GM18508 (cell line): ENCODE measurements at regions not wholly inside any gene's neighbourhood (a gene's known extent, or its start where the extent isn't known, plus 50 kb on each side); places are given as distances from the start of the nearest gene placed in this dataset.
"Not testable (repeated sequence)": the region's sequence is repeated elsewhere in the genome, so short reads cannot be mapped to it uniquely, and the experiment has no call there.

Experiments used
- ATAC-seq: cut with Tn5 transposase; IDR thresholded peaks from one replicate; pipeline ENCODE4 v1.9.1; 2021; ENCODE audit warnings: moderate number of reproducible peaks; ENCODE audit not compliant: insufficient read depth, unreplicated experiment

DNA sequence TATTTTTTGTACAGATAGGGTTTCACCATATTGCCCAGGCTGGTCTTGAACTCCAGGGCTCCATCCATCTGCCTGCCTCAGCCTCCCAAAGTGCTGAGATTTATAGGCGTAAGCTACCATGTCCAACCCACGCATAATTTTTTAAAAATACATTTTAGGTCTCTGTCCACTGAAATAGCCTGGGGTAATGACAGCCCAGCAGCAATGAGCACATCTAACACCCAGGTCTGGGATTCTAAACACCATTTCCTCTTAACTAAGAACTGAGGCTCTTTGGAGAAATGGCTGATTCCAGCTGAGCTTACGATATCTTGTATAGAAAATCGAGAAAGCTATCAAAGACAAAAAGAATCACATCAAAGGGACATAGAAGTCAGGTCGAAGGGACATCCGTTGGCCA is 245.3 kb downstream of the PARN start:
- ATAC-seq: no peak

DNA sequence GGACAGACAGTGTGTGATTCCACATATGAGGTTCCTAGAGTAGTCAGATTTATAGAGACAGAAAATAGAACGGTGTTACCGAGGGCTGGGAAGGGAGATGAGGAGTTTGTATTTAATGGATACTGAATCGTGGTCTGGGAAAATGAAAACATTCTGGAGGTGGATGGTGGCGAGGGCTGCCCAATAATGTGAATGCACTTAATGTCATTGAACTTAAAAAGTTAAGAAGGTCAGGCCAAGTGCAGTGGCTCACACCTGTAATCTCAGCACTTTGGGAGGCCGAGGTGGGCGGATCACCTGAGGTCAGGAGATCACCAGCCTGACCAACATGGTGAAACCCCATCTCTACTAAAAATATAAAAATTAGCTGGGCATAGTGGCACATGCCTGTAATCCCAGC is 246.2 kb downstream of the PARN start:
- not testable (repeated sequence) for ATAC-seq

DNA sequence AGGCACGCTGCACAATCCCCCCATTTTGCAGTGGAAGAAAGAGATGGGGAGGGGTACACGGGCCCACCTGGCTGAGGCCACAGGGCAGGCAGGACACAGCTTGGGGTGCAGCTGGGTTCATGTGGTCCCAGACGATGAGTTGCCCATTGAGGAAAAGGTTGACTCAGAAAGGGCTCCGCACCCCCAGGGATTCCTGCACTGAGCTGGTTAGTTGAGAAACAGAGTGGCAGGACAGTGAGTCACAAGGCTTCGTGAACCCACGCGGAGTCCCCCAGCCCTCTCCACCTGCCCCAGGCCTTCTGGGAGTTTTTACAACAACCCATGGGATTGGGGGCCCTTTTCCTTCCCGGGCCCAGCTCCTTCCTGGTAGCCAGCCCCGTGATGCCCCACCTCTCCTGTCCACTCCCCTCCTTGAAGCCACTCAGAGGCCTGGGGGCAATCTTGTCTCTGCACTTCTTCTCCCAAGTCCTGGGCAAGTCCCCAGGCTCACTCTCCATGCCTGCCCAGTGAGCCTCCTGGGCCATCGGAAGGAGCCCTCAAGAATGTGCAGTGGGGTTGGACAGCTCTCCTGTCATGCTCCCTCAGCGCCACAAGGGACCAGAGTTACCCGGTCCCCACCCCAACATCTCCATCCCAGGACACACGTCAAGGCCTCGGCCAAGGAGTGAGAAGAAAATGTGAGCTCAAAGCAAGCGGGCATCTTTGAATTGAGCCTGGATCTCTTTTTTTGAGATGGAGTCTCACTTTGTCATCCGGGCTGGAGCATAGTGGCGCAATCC is 251.2 kb downstream of the PARN start:
- no peak for ATAC-seq

DNA sequence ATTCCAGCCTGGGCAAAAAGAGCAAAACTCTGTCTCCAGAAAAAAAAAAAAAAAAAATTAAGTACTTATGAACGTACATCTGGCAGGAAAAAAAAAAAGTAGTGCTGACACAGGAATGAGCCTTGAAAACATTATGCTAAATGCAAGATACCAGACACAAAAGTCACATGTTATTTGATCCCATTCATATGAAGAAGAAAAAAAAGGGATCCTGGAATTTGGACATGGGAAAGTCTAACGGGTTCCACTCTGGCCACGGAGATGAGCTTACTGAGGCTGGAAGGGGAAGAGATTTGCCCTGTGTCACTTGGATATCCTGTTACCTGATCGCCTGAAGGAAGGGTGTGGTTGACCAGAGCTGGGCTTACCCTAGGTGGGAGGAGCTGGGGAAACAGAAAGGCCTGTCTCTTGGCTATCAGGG is 251.9 kb downstream of the PARN start:
- no peak for ATAC-seq

DNA sequence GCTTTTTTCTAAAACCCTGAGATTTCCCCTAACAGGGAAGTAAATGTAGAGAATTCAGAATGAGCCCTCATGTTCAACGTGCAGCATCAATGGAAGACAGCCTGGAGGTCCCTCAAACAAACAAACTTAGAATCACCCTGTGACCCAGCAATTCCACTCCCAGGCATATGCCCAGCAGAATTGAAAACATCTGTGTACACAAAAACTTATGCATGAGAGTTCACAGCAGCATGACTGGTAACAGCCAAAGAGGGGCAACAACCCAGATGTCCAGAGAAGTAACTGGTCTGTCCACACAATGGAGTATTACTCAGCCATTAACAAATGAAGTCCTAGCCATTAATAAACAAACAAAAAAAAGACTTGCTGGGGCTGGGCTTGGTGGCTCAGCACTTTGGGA is 252.7 kb downstream of the PARN start:
- no peak for ATAC-seq

DNA sequence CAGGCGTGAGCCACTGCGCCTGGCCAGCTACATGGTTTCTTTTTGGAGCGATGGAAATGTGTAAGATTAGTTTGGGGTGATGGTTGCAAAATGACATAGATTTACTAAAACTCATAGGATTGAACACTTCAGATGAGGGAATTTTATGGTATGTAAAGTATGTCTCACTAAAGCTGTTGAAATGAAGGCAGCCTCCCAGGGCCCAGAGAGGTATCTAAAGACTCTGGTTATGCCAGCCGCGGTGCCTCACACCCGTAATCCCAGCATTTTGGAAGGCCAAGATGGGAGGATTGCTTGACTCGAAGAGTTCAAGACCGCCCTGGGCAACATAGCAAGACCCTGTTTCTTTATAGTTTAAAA is 254.9 kb downstream of the PARN start:
- ATAC-seq: no peak

DNA sequence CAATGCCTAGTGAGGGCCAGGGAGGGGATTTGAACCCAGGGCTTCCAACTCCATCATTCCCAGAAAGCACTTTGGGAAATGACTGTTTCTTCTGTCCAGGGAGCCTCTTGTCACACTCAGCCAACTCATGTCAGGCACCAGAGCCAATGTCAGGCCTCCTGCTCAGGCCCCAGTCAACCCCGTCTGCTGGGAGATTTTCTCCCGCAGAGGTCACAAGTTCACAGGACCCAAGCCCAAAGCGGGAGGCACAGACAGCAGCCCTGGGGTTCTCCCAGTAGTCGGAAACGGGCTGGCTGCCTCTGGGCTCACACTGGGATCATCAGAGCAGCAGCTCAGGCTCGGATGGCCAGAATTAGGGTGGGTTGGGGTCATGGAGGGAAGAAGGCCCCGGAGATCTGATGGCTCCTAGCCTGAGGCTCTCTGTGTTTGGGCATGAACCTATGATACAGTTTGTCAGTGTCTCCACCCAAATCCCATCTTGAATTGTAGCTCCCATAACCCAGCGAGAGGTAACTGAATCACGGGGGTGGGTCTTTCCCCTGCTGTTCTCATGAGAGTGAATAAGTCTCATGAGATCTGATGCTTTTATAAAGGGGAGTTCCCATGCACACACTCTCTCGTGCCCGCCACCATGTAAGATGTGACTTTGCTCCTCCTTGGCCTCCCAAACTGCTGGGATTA is 255.5 kb downstream of the PARN start:
- ATAC-seq: no peak

DNA sequence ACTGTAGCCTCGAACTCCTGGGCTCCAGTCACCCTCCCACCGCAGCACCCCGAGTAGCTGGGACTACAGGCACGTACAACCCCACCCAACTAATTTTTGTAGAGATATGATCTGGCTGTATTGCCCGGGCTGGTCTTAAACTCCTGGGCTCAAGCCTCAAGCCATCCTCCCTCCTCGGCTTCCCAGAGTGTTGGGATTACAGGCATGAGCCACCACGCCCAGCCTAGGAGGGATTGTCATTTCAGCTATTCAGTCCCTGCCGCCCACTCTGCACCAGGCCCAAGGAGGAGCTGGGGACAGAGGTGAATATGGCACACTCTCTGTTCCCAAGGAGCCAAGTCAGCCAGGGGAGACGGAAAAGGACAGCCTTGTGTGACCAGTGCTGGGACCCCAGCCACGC is 256.2 kb downstream of the PARN start:
- no peak for ATAC-seq

DNA sequence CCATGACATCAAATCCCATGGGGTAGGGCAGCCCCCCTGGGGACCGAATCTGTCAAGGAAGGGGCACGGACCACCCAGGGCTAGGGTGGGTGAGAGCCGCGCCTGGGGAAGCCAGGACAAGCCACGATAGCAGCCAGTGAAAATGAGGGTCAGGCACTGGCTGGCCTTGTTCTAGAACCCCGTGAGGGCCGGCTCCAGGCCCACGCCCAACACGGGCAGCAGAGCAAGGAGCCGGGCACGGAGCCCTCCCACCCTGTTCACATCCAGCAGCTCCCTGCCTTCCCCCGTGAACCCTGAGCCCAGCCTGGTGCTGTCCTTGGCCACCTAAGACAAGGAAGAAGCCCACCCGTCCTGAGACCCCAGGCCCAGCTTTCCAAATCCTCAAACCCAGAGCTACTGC is 256.7 kb downstream of the PARN start:
- no peak for ATAC-seq

DNA sequence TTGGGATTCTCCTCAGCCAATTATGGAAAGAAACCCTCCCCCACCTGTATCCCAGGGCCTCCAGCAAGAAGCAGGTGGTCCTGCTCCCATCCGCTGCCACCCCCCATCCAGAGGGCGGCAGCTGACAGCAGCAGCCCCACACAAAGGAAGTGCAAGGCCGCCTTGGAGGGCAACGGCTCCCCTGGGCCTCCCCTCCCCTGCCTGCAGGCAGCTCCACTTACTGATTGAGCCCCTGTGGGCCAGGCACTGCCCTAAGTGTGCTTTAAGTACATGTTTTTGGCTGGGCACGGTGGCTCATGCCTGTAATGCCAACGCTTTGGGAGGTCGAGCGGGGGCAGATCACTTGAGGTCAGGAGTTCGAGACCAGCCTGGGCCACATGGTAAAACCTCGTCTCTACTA is 257.6 kb downstream of the PARN start:
- no peak for ATAC-seq

DNA sequence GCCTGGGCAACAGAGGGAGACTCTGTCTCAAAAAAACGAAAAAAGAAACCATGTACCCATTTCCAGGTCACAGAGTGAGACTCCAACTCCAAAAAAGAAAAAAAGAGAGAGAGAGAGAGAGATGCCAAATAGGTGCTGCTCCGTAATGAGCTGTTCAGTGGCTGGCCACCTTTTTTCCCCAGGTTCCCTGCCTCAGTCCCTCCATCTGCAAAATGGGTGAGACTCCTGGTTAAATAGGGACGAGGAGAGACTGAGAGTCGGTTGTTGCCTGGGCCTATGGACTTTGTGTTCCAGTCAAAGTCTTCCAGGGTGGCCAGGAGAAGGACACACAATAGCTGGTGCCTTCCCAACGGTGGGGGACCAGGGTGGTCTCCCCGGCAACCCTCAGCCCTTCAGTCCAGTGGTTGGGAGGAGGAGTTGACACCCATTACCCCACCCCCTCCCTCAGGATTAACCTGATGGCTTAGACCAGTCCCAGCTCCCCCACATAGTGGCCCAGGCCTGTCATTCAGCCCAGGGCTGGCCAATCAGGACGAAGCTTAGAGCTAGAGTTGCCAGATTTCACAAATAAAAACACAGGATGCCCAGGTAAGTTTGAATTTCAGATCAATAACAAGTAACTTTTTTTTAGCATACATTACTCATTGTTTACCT is 258.2 kb downstream of the PARN start:
- no peak for ATAC-seq

DNA sequence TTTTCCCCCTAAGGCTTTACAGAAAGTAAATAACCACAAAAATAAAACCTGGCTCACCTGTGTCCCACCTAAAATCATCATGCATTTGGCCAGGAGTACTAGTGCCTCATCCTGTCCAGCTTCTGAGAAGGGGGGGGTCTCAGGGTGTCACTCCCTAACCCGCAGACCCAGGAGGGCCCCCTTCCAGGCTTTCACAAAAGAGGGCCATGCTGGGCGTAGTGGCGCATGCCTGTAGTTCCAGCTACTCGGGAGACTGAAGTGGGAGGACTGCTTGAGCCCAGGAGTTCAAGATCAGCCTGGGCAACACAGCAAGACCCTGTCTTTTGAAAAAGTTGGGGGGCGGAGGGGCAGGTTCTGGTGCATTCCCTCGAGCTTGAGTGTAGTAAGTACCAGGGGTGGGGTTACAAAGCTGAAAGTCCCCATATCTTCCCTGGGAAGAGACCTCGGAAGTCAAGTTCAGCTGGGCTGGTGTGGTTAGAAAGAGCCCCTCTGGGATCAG is 259.3 kb downstream of the PARN start:
- ATAC-seq: no peak

DNA sequence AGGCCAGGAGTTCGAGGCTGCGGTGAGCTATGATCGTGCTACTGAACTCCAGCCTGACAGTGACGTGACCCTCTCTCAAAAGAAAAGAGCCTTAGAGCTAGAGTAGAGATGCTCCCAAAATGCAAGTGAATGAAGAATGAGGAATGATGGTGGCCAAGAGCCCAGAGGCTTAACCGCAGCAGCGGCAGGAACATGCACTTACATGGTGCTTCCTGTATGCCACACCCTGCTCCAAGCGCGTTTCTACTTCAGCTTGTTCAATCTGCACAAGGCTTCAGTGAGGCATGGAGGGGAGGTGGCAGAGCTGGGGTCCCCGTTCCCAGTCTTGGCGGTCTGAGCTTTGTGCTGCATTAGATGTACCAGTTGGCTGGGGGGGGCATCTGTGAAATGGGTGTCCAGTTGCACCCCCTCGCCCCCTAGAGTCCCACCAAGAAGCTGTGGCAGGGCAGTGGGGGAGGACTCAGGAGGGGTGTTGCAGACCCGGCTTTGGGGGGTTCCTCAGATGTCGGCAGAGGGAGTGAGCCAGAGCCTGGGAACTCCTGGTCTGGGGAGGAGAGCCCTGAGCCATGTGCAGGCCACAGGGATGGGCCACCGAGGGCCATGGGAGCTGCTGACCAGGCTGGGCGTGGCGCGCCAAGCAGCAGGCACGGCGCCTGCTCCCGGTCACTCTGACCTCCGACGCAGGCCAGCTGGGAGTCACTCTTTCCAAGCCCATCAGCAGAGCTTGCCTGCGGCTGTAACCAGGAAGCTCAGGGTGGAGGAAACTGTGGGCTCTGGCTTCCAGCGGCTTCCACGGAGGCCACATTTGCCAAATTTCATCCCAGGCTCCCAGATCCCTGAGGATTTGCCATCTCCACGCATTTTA is 260.1 kb downstream of the PARN start:
- no peak for ATAC-seq

DNA sequence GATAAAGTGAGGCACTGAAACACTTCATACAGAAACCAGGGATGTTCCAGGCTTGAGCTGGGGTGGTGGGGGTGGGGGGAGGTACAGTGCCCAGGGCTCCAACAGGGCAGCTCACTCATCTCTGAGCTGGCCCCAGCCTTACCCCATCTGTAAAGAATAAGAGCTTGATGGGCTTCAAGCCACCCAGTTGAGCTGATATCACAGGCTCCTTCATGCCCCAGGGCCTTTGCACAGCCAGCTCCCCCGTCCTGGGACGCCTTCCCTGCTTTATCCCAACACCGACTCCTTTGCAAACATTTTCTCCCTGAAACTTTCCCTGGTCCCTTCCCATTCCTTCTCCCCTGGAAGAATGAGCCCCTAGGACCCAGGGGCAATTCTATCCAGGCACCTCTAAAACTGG is 261.7 kb downstream of the PARN start:
- ATAC-seq: no peak

DNA sequence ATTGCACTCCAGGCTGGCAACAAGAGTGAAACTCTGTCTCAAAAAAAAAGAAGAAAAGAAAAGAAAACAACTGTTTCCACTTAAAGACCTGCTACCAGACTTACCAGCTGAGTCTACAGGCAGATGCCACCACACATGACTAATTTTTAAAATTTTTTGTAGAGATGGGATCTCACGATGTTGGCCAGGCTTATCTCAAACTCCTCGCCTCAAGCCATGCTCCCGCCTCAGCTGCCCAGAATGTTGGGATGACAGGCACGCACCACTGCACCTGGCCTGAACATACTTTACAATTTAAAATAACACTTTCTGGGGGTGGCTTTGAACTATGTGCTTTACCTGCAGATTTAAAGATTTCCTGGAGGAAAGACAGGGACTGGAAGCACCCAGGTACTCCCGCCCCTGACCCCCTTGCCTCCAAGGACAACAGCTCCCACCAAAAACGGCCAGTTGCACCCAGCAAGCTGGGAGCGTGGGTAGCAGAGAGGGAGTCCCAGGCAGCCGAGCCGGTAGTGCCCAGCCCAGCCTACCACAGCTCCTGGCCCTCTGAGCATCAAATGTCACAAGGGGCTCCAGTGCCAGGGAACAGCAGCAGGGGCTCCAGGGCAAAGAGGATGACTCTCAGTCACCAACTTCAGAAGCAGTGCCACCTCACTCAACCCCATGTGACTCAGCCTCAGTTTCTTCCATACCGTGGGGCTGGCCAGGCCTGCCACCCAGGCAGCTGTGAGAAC is 262.9 kb downstream of the PARN start:
- ATAC-seq: no peak

DNA sequence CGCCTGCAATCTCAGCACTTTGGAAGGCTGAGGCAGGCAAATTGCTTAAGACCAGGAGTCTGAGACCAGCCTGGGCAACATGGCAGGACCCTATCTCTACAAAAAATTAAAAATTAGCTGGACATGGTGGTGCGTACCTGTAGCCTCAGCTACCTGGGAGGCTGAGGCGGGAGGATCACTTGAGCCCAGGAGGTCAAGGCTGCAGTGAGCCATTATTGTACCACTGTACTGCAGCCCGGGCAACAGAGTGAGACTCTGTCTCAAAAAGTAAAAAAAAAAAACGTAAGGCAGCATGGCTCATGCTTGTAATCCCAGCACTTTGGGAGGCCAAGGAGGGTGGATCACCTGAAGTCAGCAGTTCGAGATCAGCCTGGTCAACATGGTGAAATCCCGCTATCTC is 263.6 kb downstream of the PARN start:
- no peak for ATAC-seq

DNA sequence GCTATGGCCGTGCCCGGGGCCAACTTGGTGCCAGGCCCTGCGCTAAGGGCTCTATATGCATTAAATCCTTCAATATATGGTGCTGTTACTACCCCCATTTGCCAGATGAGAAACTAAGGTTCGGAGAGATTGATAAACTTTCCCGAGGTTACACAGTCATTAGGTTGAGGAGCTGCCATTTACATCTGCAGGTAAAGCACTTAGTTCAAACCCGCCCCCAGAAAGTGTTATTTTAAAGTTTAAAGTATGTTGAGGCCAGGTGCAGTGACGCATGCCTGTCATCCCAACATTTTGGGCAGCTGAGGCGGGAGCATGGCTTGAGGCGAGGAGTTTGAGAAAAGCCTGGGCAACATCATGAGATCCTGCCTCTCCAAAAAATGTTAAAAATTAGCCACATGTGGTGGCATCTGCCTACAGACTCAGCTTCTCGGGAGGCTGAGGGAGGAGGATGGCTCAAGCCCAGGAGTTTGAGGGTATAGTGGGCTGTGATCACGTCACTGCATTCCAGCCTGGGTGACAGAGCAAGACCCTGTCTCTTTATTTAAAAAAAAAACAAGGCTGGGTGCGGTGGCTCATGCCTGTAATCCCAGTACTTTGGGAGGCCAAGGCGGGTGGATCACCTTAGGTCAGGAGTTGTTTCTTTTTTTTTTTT is 264.7 kb downstream of the PARN start:
- no peak for ATAC-seq

DNA sequence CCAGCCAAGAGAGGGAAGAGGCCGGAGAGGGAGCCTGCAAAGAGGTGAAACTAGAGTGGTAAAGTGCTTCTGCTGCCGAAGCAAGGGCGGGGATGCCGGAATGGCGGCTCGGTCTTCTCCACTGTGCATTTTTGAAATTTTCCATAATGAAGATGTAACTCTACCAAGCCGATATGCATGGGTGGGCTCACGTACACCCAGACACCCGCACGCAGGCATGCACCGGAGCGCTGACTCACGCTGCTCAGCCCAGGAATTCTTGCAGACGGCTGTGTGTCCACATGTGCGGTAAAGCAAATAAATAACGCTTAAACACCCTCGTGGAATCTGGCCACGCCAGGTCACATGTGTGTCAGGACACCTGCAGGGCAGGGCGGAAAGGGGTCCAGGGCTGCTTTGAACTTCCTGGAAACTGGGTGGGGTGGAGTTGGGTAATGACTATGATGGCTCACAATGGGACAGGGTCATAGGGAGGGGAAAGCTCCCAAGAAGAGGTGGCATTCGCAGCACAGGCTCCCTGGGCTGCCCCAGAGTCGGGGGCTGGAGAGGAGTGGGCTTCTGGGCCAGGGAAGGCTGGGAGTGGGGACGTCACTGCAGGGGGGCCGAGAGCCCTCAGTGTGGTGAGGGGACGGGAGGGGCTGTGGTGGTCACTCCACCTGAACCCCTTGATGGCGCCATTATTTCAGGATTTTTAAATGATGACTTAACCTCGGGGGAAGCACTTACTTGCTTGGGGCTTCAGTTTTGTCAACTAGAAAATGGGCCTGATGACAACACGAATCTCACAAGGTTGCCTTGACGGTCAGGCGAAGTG is 265.5 kb downstream of the PARN start:
- no peak for ATAC-seq

DNA sequence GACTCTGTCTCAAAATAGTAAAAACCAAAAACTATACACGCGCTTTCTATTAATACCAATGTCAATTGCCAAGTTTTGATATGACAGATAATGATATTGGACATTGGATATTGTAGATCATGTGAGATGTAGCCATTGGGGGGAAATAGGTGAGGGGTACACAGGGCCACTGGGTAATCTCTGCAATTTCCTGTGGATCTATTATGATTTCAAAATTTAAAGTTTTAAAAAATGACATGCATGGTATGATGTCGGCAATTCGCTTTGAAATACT is 266.0 kb downstream of the PARN start:
- no peak for ATAC-seq
